ENCODE measurements at regions not wholly inside any gene's neighbourhood (a gene's known extent, or its start where the extent isn't known, plus 50 kb on each side); places are given as distances from the start of the nearest gene placed in this dataset.

- no peak for TF ChIP-seq CTCF (IDR thresholded peaks at IDR 0.05 in 2 of 3, conservative IDR thresholded peaks at IDR 0.05 in 1 of 3; ENCODE audit: insufficient read depth in 2 of 3, low read depth in 1 of 3, low read length in 3 of 3)
- TF ChIP-seq ZKSCAN8 (CRISPR knock-in tag; IDR thresholded peaks at IDR 0.05), result no peak
- no peak for TF ChIP-seq HMGXB4 (CRISPR knock-in tag; IDR thresholded peaks at IDR 0.05)
- TF ChIP-seq E2F4 (CRISPR knock-in tag; IDR thresholded peaks at IDR 0.05; ENCODE audit: low read depth), result no peak
- TF ChIP-seq POLR2A (conservative IDR thresholded peaks at IDR 0.05), result no peak
- TF ChIP-seq ZHX1 (conservative IDR thresholded peaks at IDR 0.05; ENCODE audit: low read length), result no peak
- TF ChIP-seq SIN3A (IDR thresholded peaks at IDR 0.05; ENCODE audit: borderline replicate concordance in 2 of 2, control insufficient read depth in 1 of 2, low read depth in 2 of 2, low read length in 2 of 2), result no peak
- TF ChIP-seq MAFK (IDR thresholded peaks at IDR 0.05; ENCODE audit: low read length), result no peak
- no peak for TF ChIP-seq TBP (optimal IDR thresholded peaks at IDR 0.05; ENCODE audit: low read depth, low read length)
- TF ChIP-seq PHF8 (IDR thresholded peaks at IDR 0.05; ENCODE audit: borderline replicate concordance, low read length), result no peak
- no peak for TF ChIP-seq ZNF224 (CRISPR knock-in tag; IDR thresholded peaks at IDR 0.05)
- TF ChIP-seq NCOR1 (IDR thresholded peaks at IDR 0.05), result no peak
- TF ChIP-seq RFX1 (IDR thresholded peaks at IDR 0.05), result no peak
These were observed 52.9 kb upstream of the FNDC1 start for GRCh38 chr6:159116343-159116742.
